Activated CD4-positive, alpha-beta T cell treated with anti-CD3 and anti-CD28 coated beads, Interleukin-2, amount 50 U/mL, for 1 hour (primary cell): ENCODE measurements at regions not wholly inside any gene's neighbourhood (a gene's known extent, or its start where the extent isn't known, plus 50 kb on each side); places are given as distances from the start of the nearest gene placed in this dataset.
A peak's percentile ranks its signal among the peaks of the same experiment; 100 is the strongest.

ENCODE experiments used
- DNase-seq: peaks from one replicate; pipeline ENCODE4 v3.0.0-alpha.2; 2020

DNA sequence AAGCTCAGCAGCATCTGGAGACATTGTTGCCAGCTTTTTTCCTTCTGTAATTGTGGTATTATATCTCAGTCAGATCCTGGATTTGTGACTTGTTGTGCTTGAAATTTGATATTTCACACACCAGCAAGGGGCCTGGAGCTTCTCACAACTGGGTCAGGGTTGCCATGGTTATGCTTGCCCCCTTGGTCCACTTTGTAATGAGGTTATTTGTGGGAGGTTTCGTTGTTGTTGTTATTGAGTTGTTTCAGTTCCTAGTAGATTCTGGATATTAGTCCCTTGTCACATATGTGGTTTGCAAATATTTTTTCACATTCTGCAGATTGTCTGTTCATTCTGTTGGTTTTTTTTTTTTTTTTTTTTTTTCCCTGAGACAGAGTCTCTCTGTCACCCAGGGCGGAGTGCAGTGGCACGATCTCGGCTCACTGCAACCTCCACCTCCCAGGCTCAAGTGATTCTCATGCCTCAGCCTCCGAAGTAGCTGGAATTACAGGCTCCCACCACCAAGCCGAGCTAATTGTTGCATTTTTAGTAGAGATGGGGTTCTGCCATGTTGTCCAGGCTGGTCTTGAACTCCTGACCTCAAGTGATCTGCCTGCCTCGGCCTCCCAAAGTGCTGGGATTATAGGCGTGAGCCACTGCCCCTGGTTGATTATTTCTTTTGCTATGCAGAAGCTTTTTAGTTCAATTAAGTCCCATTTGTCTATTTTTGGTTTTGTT lies 80.6 kb upstream of the ETV6 start:
- DNase-seq: no peak

DNA sequence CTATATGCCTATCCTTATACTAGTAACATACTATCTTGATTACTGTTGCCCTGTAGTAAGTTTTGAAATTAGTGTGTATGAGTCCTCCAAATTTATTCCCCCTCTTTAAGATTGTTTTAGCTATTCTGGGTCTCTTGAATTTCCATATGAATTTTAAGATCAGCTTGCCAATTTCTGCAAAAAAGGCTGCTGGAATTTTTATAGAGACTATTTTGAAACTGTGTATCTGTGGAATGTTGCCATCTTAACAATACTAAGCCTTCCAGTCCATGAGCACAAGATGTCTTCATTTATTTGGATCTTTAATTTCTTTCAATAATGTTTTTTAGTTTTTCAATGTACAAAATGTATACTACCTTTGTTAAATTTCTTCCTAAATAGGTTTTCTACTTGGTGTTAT lies 79.8 kb upstream of the ETV6 start:
- DNase-seq: no peak

DNA sequence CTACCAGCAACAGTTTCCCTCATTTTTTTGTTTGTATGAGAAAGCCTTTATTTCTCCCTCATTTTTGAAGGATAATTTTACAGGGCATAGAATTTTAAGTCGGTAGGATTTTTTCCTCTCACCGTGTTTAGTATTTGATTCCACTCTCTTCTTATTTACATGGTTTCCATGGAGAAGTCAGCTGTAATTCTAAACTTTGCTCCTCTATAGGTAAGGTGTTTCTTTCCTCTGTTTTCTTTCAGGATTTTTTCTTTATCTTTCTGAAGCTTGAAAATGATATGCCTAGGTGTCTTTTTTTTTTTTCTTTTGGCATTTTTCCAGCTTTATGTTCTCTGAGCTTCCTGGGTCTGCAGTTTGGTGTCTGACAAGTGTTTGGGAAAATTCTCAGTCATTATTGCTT lies 75.6 kb upstream of the ETV6 start:
- DNase-seq: no peak

DNA sequence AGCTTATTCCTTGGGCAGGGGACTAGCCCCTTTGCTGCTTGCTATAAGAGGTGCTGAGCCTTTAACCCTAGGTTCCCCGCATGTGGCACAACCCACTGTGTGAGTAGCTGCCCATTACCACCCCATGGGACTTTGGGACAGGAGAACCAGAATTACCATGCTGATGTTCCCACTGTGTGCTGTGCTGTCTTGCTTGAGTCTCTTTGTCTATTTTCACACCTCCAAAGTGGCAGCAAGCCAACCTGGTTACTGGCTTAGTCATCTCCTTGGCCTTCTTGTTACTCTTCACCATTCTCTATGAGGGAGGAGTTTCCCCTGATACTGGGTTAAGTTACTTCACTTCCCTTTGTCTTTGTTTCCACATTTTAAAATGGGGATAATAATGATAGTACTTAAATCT lies 73.4 kb upstream of the ETV6 start:
- DNase-seq: no peak

DNA sequence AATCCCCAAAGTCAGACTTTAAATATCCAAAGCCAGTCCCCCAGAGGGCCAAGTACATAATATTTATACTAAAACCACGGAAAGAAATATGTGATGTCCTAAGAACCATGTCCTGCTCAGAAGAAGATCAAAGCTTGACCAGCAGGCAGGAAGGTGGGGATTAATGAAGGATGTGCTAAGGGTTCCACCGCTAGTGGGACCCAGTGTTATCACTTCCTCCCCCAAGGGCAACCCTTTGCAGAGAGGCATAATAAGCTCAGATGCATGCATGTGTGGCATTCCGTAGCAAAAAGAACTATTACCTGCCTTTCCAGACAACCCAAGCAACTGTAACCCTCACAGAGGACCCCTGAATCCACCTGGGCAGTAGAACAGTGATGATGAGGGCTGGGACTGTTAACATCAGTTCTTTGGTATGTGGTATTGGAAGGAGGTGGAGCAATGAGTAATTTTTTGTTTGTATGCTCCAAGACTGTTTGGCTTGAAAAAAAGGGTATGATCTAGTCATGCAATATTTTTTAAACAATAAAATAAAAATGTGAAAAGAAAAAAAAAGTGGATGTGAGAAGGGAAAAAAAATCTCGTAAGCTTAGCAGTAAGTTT lies 71.7 kb upstream of the ETV6 start:
- DNase-seq: no peak

DNA sequence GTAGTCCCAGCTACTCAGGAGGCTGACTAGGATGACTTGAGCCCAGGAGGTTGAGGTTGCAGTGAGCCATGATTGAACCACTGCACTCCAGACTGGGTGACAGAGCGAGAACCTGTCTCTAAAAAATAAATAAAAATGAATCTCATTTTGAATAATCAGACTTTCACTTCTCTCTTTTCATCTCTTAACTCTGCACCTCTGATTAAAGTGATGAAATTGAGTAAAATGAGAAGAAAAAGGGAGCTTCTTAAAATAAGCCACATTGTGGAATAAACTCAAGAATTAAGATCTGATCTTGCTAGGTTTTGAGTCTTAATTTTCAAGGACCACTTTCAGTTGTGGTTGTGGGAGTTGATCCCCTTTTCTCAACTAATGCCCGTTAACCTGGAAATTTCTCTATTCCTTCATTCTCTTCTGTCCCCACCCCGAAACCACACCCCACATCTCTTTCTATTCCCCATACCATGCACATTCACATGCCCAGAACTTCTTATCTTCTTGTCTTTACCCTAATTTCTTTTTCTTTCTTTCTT lies 70.9 kb upstream of the ETV6 start:
- no peak for DNase-seq

DNA sequence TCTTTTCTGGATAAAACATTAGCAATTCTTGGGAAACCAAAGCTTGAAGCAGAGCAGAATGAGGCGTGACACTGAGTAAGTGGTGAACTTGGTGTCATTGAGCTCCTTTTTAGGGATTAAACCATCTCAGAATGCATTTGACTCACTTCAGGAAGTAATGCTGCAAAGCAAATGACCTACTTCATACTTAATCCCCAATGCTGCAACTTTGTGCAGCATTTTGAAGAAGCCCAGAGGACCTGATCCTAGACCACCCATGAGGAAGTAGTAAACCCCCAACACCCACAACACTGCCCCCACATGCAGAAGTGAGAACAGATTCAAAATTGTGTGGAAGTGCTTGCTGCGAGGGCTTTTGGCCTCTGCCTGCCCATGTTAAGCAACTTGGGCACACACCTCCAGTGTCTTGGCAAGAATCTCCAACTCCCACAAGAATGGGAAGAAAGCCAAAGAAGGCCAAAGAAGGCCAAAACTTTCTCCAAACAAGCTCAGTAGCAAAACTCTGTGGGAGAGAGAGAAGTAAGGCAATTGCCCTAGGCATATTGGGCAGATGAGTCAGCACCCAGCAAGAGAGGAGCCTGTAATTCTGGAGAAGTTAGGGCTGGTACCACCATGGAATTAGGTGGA lies 69.2 kb upstream of the ETV6 start:
- no peak for DNase-seq

DNA sequence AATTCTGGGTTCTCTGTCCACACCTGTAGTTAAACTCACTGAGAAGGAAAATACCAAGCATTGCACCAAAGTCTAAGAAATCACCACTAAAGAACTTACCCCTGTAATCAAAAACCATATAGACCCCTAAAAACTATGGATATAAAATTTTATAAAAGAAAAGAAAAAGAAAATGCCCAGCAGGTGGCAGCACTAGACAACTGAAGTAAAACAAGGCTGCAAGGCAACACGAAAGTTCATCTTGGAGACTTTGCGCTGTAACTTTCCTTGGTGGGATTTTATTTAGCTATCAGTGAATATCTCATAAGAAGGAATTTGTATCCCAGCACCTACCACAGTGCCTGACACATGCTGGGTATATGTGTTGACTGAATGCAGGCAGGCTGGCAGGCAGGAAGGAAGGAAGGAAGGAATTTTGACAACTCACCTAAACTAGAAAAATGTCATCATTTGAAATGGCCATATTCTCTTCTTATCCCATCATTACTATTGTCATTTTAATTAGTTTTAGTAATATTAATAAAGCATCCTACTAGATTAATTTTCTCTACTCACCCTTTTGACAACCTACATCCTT lies 68.2 kb upstream of the ETV6 start:
- peak; percentile 69 for DNase-seq

DNA sequence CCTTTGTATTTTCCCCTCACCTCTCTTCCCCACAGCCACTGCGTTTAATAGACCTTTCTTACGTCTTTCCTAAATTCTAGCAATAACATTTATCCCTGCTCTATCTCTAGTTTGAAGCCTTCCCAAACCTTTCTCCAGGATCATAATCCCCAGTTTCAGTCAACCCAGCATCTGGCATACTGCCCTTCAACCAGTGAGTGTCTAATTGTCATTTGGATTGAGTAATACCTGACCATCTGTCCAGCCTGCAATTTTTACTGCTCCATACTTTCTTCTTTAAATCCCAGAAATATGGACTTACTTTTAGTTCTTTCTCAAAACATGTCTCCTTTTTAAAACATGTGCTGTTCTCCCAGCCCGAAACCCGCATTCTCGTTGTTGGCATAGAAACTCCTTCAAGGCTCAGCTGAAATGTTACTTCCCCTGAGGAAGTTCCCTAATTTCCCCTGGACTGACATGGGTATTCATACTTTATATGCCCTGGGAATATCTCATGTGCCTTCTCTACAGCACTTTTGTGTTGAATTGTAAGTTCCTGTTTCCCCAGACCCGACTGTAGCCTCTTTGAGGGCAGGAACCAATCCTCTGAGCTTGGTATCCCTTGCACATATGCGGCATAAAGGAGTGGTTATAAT lies 65.1 kb upstream of the ETV6 start:
- no peak for DNase-seq

DNA sequence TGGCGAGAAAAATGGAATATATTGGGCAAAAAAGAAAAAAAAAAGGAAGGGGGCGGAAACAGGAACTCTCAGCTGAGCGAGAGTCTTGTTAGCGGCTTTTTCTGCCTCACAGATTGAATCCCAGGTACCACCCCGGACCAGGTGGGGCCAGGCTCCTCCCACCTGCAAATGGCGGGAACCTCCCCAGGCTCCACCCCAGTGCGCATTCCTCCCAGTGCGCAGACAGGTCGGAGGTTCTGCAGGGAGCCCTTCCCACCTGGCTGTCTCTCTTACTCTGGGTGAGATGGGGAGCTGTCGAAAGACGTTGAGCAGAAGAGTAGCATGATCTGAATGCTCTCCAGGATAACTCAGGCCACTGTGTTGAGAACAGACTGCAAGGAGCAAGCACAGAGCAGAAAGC lies 57.0 kb upstream of the ETV6 start:
- no peak for DNase-seq

DNA sequence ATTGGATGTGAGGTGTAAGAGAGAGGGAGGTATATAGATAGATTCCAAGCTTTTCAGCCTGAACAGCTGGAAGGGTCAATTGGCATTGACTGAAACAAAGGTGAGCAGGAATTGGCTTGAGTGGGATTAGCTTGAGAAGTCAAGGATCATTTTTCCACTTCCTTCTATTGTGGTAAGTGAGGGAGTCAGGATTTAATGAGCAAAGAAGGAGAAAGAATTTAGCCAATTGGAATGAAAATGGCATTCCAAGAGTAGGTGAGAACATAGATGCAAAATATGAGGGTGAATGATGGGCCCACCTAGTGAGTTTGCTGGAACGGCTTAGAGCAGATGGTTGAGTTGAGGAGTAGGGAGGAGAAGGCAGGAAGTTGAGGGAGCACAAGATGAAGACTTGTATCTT lies 56.5 kb upstream of the ETV6 start:
- no peak for DNase-seq

DNA sequence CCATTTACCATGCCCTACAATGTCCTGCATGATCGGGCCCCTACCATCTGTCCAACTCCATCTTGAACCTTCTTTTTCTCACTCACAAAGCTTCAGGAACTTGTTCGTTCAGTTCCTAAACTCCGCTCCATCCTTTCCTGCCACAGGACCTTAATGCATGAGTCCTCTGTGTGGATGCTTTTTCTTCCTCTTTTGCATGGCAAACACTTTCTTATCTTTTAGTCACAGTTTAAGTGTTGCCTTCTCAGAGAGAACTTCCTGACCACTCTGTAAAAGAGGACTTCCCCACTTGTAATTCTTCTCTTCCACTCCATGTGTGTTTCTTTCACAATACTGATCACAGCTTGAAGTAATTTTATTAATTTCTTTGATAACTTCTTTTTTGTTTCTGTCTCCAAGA lies 54.4 kb upstream of the ETV6 start:
- no peak for DNase-seq

DNA sequence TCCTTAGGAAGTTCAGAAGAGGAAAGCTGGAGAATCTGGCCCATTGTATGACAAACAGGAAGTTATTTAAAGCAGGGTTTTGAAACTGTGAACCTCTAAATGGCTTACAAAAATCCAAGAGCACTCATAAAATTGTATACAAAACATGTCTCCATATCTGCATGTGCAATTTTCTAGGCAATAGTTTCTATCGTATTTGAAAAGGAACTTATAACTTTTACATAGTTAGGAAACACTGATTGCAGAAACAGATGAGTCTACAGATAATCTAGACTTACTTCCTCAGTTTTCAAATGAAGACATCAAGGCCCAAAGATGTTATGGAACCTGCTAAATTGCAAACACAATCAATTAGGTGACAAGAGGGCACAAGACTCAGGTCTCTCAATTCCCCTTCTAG lies 53.3 kb upstream of the ETV6 start:
- DNase-seq: no peak

DNA sequence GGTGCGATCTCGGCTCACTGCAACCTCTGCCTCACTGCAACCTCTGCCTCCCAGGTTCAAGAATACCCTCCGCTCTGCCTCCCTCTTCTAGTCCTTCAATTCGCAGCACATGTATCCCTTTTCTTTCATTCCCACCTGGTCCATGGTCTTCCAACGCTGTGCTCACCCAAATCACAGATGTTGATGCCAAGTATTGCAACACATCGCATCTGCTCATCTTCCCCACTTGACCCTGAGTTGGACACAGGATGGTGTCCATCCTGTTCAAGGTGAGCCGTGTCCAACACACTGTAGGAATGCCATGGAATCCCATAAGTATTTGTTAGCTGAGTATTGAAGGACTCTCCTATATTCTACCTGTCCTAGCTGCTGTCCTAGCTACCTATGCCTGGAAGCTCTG lies 50.6 kb upstream of the ETV6 start:
- no peak for DNase-seq
